PC-9 (cell line): ENCODE measurements at regions not wholly inside any gene's neighbourhood (a gene's known extent, or its start where the extent isn't known, plus 50 kb on each side); places are given as distances from the start of the nearest gene placed in this dataset.

Source experiments
- BruUV-seq: library from RNA; stranded (reverse); fragments of 400-500 nt; replicated peaks from 2 replicates; lab custom pipeline; 2021; lab: Mats Ljungman, UMichigan
- CTCF ChIA-PET: fragments of 300-600 bp; sonication (Branson Sonifier 250); formaldehyde crosslinking; loops from one replicate; lab custom pipeline; 2022; ENCODE audit warnings: antibody characterized with exemption; lab: Charles Lee
- POLR2A ChIA-PET: fragments of 300-600 bp; sonication (Branson Sonifier 250); formaldehyde crosslinking; loops from one replicate; lab custom pipeline; 2022; ENCODE audit warnings: antibody characterized with exemption; ENCODE audit not compliant: unreplicated experiment; lab: Charles Lee
- DNase-seq, 2 experiments: peaks; one replicate each; pipeline versions ENCODE4 v3.0.0 to v3.0.0-alpha.2; 2015 to 2022; ENCODE audit warnings: mixed read lengths in 1 of 2
- H2AFZ ChIP-seq: fragments of 200-600 bp; sonication (generic); 2 replicates; pipeline ENCODE4 v1.8.1; 2017; ENCODE audit warnings: antibody characterized with exemption
- H3F3A ChIP-seq: fragments of 200-600 bp; sonication (generic); 2 replicates; pipeline ENCODE4 v1.8.1; 2017; ENCODE audit warnings: antibody characterized with exemption, mild to moderate bottlenecking, low read depth; ENCODE audit not compliant: insufficient read depth
- H3K27ac ChIP-seq: fragments of 200-600 bp; sonication (generic); 2 replicates; pipeline ENCODE4 v1.6.1; 2016; ENCODE audit warnings: mixed run types
- H3K27me3 ChIP-seq: fragments of 200-600 bp; sonication (generic); 2 replicates; pipeline ENCODE4 v1.6.1; 2016; ENCODE audit warnings: low read depth, mixed run types; ENCODE audit not compliant: insufficient read depth
- H3K36me3 ChIP-seq: fragments of 200-600 bp; sonication (generic); 2 replicates; pipeline ENCODE4 v1.6.1; 2016; ENCODE audit warnings: low read depth, mixed run types
- H3K4me1 ChIP-seq: fragments of 200-600 bp; sonication (generic); replicated peaks from 2 replicates; pipeline ENCODE4 v1.6.1; 2016; ENCODE audit warnings: mixed run types; ENCODE audit not compliant: insufficient read depth
- H3K4me2 ChIP-seq: fragments of 200-600 bp; sonication (generic); 2 replicates; pipeline ENCODE4 v1.6.1; 2017; ENCODE audit warnings: mixed run types
- H3K4me3 ChIP-seq: fragments of 200-600 bp; sonication (generic); 2 replicates; pipeline ENCODE4 v1.6.1; 2016; ENCODE audit warnings: mixed run types
- H3K79me2 ChIP-seq: fragments of 200-600 bp; sonication (generic); 2 replicates; pipeline ENCODE4 v1.6.1; 2017; ENCODE audit warnings: low read depth, mixed run types
- H3K9me2 ChIP-seq: fragments of 200-600 bp; sonication (generic); 2 replicates; pipeline ENCODE4 v1.8.1; 2017; ENCODE audit warnings: mild to moderate bottlenecking; ENCODE audit not compliant: insufficient read depth
- H3K9me3 ChIP-seq: fragments of 200-600 bp; sonication (generic); 2 replicates; pipeline ENCODE4 v1.8.1; 2016; ENCODE audit warnings: low read depth; ENCODE audit not compliant: insufficient read depth
- H4K20me1 ChIP-seq: fragments of 200-600 bp; sonication (generic); 2 replicates; pipeline ENCODE4 v1.8.1; 2017; ENCODE audit not compliant: insufficient read depth
- EZH2 ChIP-seq: fragments of 200-600 bp; sonication (generic); IDR thresholded peaks from 2 replicates; pipeline ENCODE4 v1.8.0; 2017; ENCODE audit warnings: antibody characterized with exemption, low read depth
- intact Hi-C: fragments of 100-400 bp; cut with micrococcal nuclease; formaldehyde crosslinking; loops from one replicate; pipeline ENCODE4 v1.10.0; 2022; ENCODE audit not compliant: unreplicated experiment
- TF ChIP-seq, protein P1 (sequence below): fragments of 200-600 bp; sonication (generic); conservative IDR thresholded peaks from 2 replicates; pipeline ENCODE4 v1.6.1; 2017; ENCODE audit warnings: mixed run types, antibody characterized with exemption, mild to moderate bottlenecking, moderate library complexity

DNA sequence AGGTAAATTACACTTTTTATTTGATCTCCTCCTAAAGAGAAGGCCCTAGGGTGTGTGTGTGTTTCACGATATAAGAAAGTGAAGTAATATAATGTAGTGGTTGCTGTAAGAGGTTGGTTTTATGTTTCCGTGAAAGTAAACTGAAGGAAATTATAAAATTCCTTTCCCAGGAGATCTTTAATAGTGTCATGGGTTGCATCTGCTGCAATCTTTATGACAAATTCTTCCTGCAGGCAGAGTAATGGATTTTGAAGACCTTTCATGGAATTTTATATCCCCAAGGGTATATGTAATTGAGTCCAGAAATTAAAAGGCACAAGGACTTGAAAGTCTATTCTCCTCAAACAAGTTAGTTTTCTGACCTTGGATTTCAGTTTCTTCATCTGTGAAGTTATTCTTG, 538.6 kb downstream of the ANKRD50 start:
- no peak for TF ChIP-seq EZH2
- TF ChIP-seq, protein P1, sequence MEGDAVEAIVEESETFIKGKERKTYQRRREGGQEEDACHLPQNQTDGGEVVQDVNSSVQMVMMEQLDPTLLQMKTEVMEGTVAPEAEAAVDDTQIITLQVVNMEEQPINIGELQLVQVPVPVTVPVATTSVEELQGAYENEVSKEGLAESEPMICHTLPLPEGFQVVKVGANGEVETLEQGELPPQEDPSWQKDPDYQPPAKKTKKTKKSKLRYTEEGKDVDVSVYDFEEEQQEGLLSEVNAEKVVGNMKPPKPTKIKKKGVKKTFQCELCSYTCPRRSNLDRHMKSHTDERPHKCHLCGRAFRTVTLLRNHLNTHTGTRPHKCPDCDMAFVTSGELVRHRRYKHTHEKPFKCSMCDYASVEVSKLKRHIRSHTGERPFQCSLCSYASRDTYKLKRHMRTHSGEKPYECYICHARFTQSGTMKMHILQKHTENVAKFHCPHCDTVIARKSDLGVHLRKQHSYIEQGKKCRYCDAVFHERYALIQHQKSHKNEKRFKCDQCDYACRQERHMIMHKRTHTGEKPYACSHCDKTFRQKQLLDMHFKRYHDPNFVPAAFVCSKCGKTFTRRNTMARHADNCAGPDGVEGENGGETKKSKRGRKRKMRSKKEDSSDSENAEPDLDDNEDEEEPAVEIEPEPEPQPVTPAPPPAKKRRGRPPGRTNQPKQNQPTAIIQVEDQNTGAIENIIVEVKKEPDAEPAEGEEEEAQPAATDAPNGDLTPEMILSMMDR = no peak
- BruUV-seq = no TSS peak
- Histone ChIP-seq H3K27ac (no peak overlapping the region), H3F3A (peaks cover 16% of the 10 kb centered on the region), H2AFZ (no peak overlapping the region), H3K4me1 (peaks cover 19% of the 10 kb centered on the region), H3K36me3 (no peaks in the 10 kb centered on the region), H3K9me3 (peaks cover 13% of the 10 kb centered on the region), H3K4me3 (no peak overlapping the region), H3K9me2 (no peaks in the 10 kb centered on the region), H3K79me2 (no peaks in the 10 kb centered on the region), H3K4me2 (no peak overlapping the region), H3K27me3 (no peaks in the 10 kb centered on the region), H4K20me1 (no peaks in the 10 kb centered on the region)
- ChIA-PET CTCF (no interaction called here), POLR2A (no interaction called here)
- intact Hi-C loops = no loop called here
- no peak for DNase-seq

DNA sequence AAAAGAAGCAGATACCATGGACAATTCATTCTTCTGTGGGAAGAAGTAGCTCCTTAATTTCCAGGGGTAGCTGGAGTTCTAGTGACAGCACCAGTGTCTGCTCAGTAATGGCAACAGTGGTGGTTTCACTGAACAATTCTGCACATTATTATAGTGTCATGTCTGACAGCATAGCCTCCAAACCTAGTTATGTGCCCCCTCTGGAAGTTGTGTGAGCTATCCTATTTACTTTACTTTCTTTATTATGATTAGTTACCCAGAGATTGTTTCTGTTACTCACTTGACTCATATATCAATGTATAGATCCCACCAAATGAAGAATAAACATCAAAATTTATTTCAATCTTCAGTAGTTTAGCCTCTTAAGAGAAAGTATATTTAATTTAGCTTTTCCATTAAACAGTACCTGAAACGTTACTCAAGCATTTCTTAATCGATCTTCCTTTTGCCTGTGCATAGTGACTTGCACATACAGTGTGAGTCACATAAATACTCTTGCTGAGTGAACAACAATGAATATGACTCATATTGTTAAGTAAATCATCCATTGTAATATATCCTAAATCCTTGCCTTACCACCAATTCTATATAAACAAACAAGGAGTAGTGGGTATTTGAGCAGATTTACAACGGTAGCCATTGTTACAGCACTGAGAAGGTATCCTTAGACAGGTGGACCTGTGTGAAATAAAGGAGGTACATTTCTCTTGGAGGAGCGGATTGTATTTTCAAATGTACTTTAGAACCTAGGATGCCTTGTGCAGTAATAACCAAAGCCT, 534.7 kb downstream of the ANKRD50 start:
- Histone ChIP-seq H3K27me3 (no peaks in the 10 kb centered on the region), H4K20me1 (no peaks in the 10 kb centered on the region), H3K27ac (peak overlapping the region; percentile 95), H3F3A (peaks cover 18% of the 10 kb centered on the region), H3K9me3 (peaks cover 13% of the 10 kb centered on the region; the same call in 1 of the 2 replicates), H3K9me2 (no peaks in the 10 kb centered on the region), H3K4me1 (peaks cover 26% of the 10 kb centered on the region), H2AFZ (peak overlapping the region; percentile 23; the same call in 1 of the 2 replicates), H3K4me2 (peak overlapping the region; percentile 53), H3K4me3 (peak overlapping the region; percentile 24; the same call in 1 of the 2 replicates), H3K79me2 (no peaks in the 10 kb centered on the region), H3K36me3 (no peaks in the 10 kb centered on the region)
- TF ChIP-seq EZH2 = no peak
- TF ChIP-seq, protein P1 = no peak
- no TSS peak for BruUV-seq
- DNase-seq = peak in 1 of 2 experiments; percentile 95
- CTCF ChIA-PET = interaction anchor here (0.6 kb wide), 1 partner anchor 34 kb away, joined by 4 read pairs; no protein-coding TSS in a partner anchor
- POLR2A ChIA-PET = no interaction called here
- intact Hi-C loops = no loop called here

DNA sequence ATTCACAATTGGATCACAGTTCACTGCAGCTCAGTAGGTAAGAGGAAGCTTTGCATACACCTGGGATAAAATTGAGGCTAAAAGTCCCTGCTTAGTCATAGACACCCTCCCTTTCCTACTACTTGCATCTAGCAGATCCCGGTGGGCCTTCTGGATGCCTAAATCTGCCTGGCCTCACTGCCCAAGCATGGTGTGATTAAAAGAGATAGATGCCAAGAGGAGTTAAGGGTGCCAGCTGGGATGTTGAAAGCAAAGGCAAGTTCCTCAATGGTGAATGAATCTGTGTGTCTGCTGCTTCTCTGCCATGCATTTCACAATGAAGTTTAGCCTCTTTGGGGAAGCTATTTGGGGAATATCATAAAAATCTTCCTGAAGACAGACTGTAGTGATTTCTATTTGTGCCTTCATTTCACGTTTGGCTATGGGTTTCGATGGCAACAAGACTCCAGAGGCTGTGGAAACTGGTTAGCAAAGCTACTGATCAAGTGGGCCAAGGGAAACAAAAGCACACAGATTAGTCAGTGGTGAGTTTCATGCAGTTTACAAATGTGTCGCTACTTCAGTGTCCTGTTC, 534.0 kb downstream of the ANKRD50 start:
- H3K36me3 ChIP-seq = no peaks in the 10 kb centered on the region
- TF ChIP-seq EZH2 = no peak
- TF ChIP-seq, protein P1 = no peak
- peak overlapping the region; percentile 23 for H2AFZ ChIP-seq
- peaks cover 13% of the 10 kb centered on the region; the same call in 1 of the 2 replicates for H3K9me3 ChIP-seq
- H4K20me1 ChIP-seq = no peaks in the 10 kb centered on the region
- peaks cover 18% of the 10 kb centered on the region for H3F3A ChIP-seq
- H3K79me2 ChIP-seq = no peaks in the 10 kb centered on the region
- intact Hi-C loops = no loop called here
- peak overlapping the region; percentile 95 for H3K27ac ChIP-seq
- H3K4me1 ChIP-seq = peaks cover 26% of the 10 kb centered on the region
- DNase-seq = peak in 1 of 2 experiments; percentile 41
- ChIA-PET POLR2A (no interaction called here), CTCF (interaction anchor here (0.6 kb wide), 1 partner anchor 33 kb away, joined by 4 read pairs; no protein-coding TSS in a partner anchor)
- H3K4me2 ChIP-seq = peak overlapping the region; percentile 53
- no peaks in the 10 kb centered on the region for H3K9me2 ChIP-seq
- BruUV-seq = no TSS peak
- no peaks in the 10 kb centered on the region for H3K27me3 ChIP-seq
- peak overlapping the region; percentile 24; the same call in 1 of the 2 replicates for H3K4me3 ChIP-seq
